Loucy (cell line): ENCODE measurements at regions not wholly inside any gene's neighbourhood (a gene's known extent, or its start where the extent isn't known, plus 50 kb on each side); places are given as distances from the start of the nearest gene placed in this dataset.

Source experiments
- H2AFZ ChIP-seq: fragments of 200-600 bp; sonication (generic); 2 replicates; pipeline ENCODE4 v1.6.0; 2016; ENCODE audit warnings: antibody characterized with exemption, mild to moderate bottlenecking, low read length, moderate library complexity
- H3F3A ChIP-seq: fragments of 200-600 bp; 2 replicates; pipeline ENCODE4 v1.6.0; 2016; ENCODE audit warnings: antibody characterized with exemption, low read depth, mild to moderate bottlenecking
- H3K27me3 ChIP-seq: fragments of 200-600 bp; sonication (generic); 2 replicates; pipeline ENCODE4 v1.6.1; 2014; ENCODE audit warnings: low read length, mild to moderate bottlenecking; ENCODE audit not compliant: insufficient read depth, poor library complexity, severe bottlenecking
- H3K36me3 ChIP-seq: fragments of 200-600 bp; sonication (generic); 2 replicates; pipeline ENCODE4 v1.6.1; 2016; ENCODE audit warnings: low read length; ENCODE audit not compliant: insufficient read depth
- H3K4me1 ChIP-seq: fragments of 200-600 bp; sonication (generic); 2 replicates; pipeline ENCODE4 v1.5.1; 2014; ENCODE audit warnings: low read length, mild to moderate bottlenecking; ENCODE audit not compliant: insufficient read depth, poor library complexity, severe bottlenecking
- H3K4me2 ChIP-seq: fragments of 200-600 bp; sonication (generic); 2 replicates; pipeline ENCODE4 v1.6.0; 2014; ENCODE audit warnings: antibody characterized with exemption, low read length, low read depth, mild to moderate bottlenecking; ENCODE audit not compliant: poor library complexity, severe bottlenecking
- H3K4me3 ChIP-seq: fragments of 200-600 bp; sonication (generic); 2 replicates; pipeline ENCODE4 v1.5.1; 2014; ENCODE audit warnings: low read length, mild to moderate bottlenecking, mixed read lengths; ENCODE audit not compliant: poor library complexity, severe bottlenecking
- H3K79me2 ChIP-seq: fragments of 200-600 bp; sonication (generic); 2 replicates; pipeline ENCODE4 v1.6.1; 2014; ENCODE audit warnings: low read length; ENCODE audit not compliant: insufficient read depth
- H3K9ac ChIP-seq: fragments of 200-600 bp; sonication (generic); 2 replicates; pipeline ENCODE4 v1.6.0; 2014; ENCODE audit warnings: mild to moderate bottlenecking, low read depth, low read length, moderate library complexity; ENCODE audit not compliant: poor library complexity, severe bottlenecking
- H3K9me2 ChIP-seq: fragments of 200-600 bp; sonication (generic); replicated peaks from 2 replicates; pipeline ENCODE4 v1.6.1; 2016; ENCODE audit warnings: low read depth, low read length, mixed read lengths
- H3K9me3 ChIP-seq: fragments of 200-600 bp; sonication (generic); 2 replicates; pipeline ENCODE4 v1.6.1; 2014; ENCODE audit warnings: mild to moderate bottlenecking, antibody characterized with exemption, low read length, low read depth; ENCODE audit not compliant: insufficient read depth
- H4K20me1 ChIP-seq: fragments of 200-600 bp; sonication (generic); 2 replicates; pipeline ENCODE4 v1.6.0; 2014; ENCODE audit warnings: antibody characterized with exemption, low read length, mild to moderate bottlenecking; ENCODE audit not compliant: insufficient read depth, poor library complexity, severe bottlenecking
- CTCF ChIP-seq: fragments of 200-600 bp; sonication (generic); conservative IDR thresholded peaks from 2 replicates; pipeline ENCODE4 v1.5.1; 2014; ENCODE audit warnings: mild to moderate bottlenecking, antibody characterized with exemption, low read length
- EZH2phosphoT487 ChIP-seq: fragments of 200-600 bp; IDR thresholded peaks from 2 replicates; pipeline ENCODE4 v1.6.1; 2018; ENCODE audit warnings: antibody characterized with exemption, mild to moderate bottlenecking, moderate library complexity, borderline replicate concordance

DNA sequence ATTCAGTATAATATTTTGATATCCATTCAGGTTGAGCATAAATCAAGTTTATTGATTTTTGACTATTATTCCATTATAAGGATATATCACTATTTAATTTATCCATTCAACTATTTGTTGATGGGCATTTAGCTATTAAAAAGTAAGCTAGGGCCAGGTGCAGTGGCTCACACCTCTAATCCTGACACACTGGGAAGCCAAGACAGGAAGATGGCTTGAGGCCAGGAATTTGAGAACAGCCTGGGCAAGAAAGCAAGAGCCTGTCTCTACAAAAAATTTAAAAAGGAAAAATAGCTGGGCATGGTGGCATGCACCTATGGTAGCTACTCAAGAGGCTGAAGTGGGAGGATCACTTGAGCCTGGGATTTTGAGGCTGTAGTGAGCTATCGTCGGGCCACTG lies 183.5 kb downstream of the HNMT start:
- Histone ChIP-seq H3K27me3 (no peaks in the 10 kb centered on the region), H2AFZ (no peak overlapping the region), H3K9ac (no peak overlapping the region), H4K20me1 (no peaks in the 10 kb centered on the region), H3K9me2 (no peaks in the 10 kb centered on the region), H3K9me3 (no peaks in the 10 kb centered on the region), H3F3A (no peaks in the 10 kb centered on the region), H3K4me3 (no peak overlapping the region), H3K4me1 (no peaks in the 10 kb centered on the region), H3K79me2 (no peaks in the 10 kb centered on the region), H3K36me3 (no peaks in the 10 kb centered on the region), H3K4me2 (no peak overlapping the region)
- no peak for TF ChIP-seq CTCF
- TF ChIP-seq EZH2phosphoT487 = no peak

GRCh38 chr2:138155304-138155703 lies 191.0 kb downstream of the HNMT start:
- TF ChIP-seq CTCF = no peak
- TF ChIP-seq EZH2phosphoT487 = no peak
- Histone ChIP-seq H3F3A (no peaks in the 10 kb centered on the region), H3K27me3 (no peaks in the 10 kb centered on the region), H3K4me1 (no peaks in the 10 kb centered on the region), H3K9me2 (no peaks in the 10 kb centered on the region), H3K4me3 (no peak overlapping the region), H3K4me2 (no peak overlapping the region), H3K9ac (no peak overlapping the region), H4K20me1 (no peaks in the 10 kb centered on the region), H2AFZ (no peak overlapping the region), H3K79me2 (no peaks in the 10 kb centered on the region), H3K36me3 (no peaks in the 10 kb centered on the region), H3K9me3 (no peaks in the 10 kb centered on the region)

- Histone ChIP-seq H3K9me3 (no peaks in the 10 kb centered on the region), H3F3A (no peaks in the 10 kb centered on the region), H3K27me3 (no peaks in the 10 kb centered on the region), H3K4me1 (no peaks in the 10 kb centered on the region), H2AFZ (no peak overlapping the region), H3K4me3 (no peak overlapping the region), H3K9ac (no peak overlapping the region), H3K36me3 (no peaks in the 10 kb centered on the region), H3K9me2 (no peaks in the 10 kb centered on the region), H3K4me2 (no peak overlapping the region), H4K20me1 (no peaks in the 10 kb centered on the region), H3K79me2 (no peaks in the 10 kb centered on the region)
- TF ChIP-seq EZH2phosphoT487 (no peak), CTCF (no peak)
Observed at GRCh38 chr2:138157372-138157771, 193.1 kb downstream of the HNMT start.
